BE2C (cell line): ENCODE measurements at regions not wholly inside any gene's neighbourhood (a gene's known extent, or its start where the extent isn't known, plus 50 kb on each side); places are given as distances from the start of the nearest gene placed in this dataset.

Source experiments
- DNase-seq: peaks from one replicate; pipeline ENCODE4 v3.0.0-alpha.2; 2020
- H3K27me3 ChIP-seq: fragments of 250-450 bp; sonication (Bioruptor Pico); 2 replicates; pipeline ENCODE4 v1.5.1; 2020; ENCODE audit warnings: mild to moderate bottlenecking
- H3K36me3 ChIP-seq: fragments of 250-450 bp; sonication (Bioruptor Pico); 2 replicates; pipeline ENCODE4 v1.5.1; 2020; ENCODE audit warnings: mild to moderate bottlenecking
- H3K4me1 ChIP-seq: fragments of 250-450 bp; sonication (Bioruptor Pico); 2 replicates; pipeline ENCODE4 v1.5.1; 2020
- H3K4me3 ChIP-seq: 2 replicates; pipeline ENCODE4 v1.5.1; 2011; ENCODE audit warnings: low read depth, low read length
- H3K9me3 ChIP-seq: fragments of 250-450 bp; sonication (Bioruptor Pico); 2 replicates; pipeline ENCODE4 v1.5.1; 2020
- TF ChIP-seq, protein P1 (sequence below): IDR thresholded peaks from 2 replicates; pipeline ENCODE4 v1.5.1; 2012; ENCODE audit warnings: mild to moderate bottlenecking, low read depth, low read length

GRCh38 chr19:27846944-27847343, 1366.0 kb downstream of the UQCRFS1 start:
- TF ChIP-seq, protein P1, sequence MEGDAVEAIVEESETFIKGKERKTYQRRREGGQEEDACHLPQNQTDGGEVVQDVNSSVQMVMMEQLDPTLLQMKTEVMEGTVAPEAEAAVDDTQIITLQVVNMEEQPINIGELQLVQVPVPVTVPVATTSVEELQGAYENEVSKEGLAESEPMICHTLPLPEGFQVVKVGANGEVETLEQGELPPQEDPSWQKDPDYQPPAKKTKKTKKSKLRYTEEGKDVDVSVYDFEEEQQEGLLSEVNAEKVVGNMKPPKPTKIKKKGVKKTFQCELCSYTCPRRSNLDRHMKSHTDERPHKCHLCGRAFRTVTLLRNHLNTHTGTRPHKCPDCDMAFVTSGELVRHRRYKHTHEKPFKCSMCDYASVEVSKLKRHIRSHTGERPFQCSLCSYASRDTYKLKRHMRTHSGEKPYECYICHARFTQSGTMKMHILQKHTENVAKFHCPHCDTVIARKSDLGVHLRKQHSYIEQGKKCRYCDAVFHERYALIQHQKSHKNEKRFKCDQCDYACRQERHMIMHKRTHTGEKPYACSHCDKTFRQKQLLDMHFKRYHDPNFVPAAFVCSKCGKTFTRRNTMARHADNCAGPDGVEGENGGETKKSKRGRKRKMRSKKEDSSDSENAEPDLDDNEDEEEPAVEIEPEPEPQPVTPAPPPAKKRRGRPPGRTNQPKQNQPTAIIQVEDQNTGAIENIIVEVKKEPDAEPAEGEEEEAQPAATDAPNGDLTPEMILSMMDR, result no peak
- no peaks in the 10 kb centered on the region for H3K9me3 ChIP-seq
- no peak overlapping the region for H3K4me3 ChIP-seq
- H3K4me1 ChIP-seq, result no peaks in the 10 kb centered on the region
- DNase-seq, result no peak
- H3K36me3 ChIP-seq, result no peaks in the 10 kb centered on the region
- H3K27me3 ChIP-seq, result no peaks in the 10 kb centered on the region

GRCh38 chr19:27844261-27844660, 1368.7 kb downstream of the UQCRFS1 start:
- H3K4me1 ChIP-seq, result no peaks in the 10 kb centered on the region
- no peak for DNase-seq
- H3K36me3 ChIP-seq, result no peaks in the 10 kb centered on the region
- no peaks in the 10 kb centered on the region for H3K9me3 ChIP-seq
- H3K4me3 ChIP-seq, result no peak overlapping the region
- TF ChIP-seq, protein P1, result no peak
- no peaks in the 10 kb centered on the region for H3K27me3 ChIP-seq

DNA sequence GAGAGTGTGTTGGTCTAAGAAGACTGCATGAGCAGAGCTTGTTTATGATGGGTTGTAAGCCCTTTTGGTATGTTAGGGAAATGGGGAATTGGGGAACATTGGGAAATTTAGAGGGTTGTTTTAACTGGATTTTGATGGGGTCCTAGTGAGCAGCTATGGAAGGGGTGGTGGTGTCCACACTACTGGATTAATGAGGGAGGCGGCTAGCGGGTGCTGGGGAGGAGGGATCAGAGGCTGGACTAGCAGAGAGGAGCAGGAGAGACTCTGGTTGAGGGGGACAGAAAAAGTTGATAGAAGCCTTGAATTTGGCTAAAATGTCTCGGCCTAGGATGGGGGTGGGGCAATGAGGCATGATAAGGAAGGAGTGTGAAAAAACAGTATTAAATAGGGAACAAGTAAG, 1369.1 kb downstream of the UQCRFS1 start:
- no peaks in the 10 kb centered on the region for H3K36me3 ChIP-seq
- H3K27me3 ChIP-seq, result no peaks in the 10 kb centered on the region
- TF ChIP-seq, protein P1, result no peak
- no peak overlapping the region for H3K4me3 ChIP-seq
- H3K4me1 ChIP-seq, result no peaks in the 10 kb centered on the region
- DNase-seq, result no peak
- H3K9me3 ChIP-seq, result no peaks in the 10 kb centered on the region

DNA sequence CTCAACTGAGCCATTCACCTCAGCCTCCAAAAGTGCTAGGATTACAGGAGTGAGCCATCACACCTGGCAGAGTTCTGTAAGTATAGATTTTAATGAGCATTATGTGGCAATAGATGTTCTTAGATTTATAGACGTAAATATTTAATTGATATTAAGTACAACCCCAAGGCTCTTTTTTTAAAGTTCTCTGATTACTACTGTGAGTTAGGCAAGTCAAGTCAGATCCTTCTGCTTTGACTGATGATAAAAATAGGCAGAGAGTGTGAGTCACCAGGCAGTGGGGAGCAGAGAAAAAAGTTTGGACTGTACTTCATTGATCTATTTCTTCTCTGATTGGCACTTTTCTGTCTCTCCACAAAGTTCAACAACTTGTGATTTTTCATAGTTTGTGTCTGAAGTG, 1379.9 kb downstream of the UQCRFS1 start:
- TF ChIP-seq, protein P1, result no peak
- DNase-seq, result no peak
- no peaks in the 10 kb centered on the region for H3K36me3 ChIP-seq

DNA sequence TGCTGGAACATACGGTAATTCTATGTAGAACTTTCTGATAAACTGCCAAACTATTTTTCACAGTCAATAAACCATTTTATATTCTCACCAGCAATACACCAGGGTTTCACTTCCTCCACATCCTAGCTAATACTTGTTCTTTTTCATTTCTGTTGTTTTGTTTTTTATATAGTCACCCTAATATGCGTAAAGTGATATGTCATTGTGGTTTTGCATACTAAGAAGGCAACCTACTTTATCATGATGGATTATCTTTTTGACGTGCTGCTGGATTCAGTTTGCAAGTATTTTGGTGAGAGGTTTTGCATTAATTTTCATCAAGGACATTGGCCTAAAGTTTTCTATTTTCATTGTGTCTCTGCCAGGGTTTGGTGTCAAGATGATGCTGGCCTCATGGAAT, 1384.1 kb downstream of the UQCRFS1 start:
- Histone ChIP-seq H3K27me3 (no peaks in the 10 kb centered on the region), H3K4me3 (no peak overlapping the region), H3K4me1 (no peaks in the 10 kb centered on the region), H3K36me3 (no peaks in the 10 kb centered on the region), H3K9me3 (no peaks in the 10 kb centered on the region)
- DNase-seq, result no peak
- TF ChIP-seq, protein P1, result no peak

More for the DNA sequence above, 1379.9 kb downstream of the UQCRFS1 start:
- H3K9me3 ChIP-seq, result no peaks in the 10 kb centered on the region
- H3K4me1 ChIP-seq, result no peaks in the 10 kb centered on the region
- H3K4me3 ChIP-seq, result no peak overlapping the region
- H3K27me3 ChIP-seq, result no peaks in the 10 kb centered on the region

DNA sequence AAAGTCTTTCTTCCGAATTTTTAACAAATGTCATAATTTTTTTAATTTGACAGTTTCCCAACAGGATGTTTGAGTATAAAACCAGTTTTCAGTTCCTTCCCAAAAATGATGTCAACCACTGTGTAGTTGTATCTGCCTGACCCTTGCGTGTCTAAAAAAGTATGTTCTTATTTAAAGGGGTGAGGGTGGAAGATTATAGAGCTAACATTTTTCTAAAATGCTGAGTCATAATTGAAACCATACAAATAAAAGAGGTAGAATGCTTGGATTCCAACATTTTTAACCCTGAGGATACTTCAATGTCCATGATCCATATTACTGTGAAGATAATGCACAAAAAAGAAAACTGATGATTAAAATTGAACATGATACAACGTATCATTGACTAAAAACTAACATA, 1388.8 kb downstream of the UQCRFS1 start:
- Histone ChIP-seq H3K36me3 (no peaks in the 10 kb centered on the region), H3K4me3 (no peak overlapping the region), H3K9me3 (no peaks in the 10 kb centered on the region), H3K4me1 (no peaks in the 10 kb centered on the region), H3K27me3 (no peaks in the 10 kb centered on the region)
- TF ChIP-seq, protein P1, result no peak
- DNase-seq, result no peak
